ENCODE measurements at regions not wholly inside any gene's neighbourhood (a gene's known extent, or its start where the extent isn't known, plus 50 kb on each side); places are given as distances from the start of the nearest gene placed in this dataset.
A peak's percentile ranks its signal among the peaks of the same experiment; 100 is the strongest.

- peak; percentile 59 for ATAC-seq
- Histone ChIP-seq H3K36me3 (ENCODE audit: control insufficient read depth, insufficient read depth, low read length) (0 out of 3 replicates have a peak, but pooled peaks cover 2% of the 10 kb centered on the region), H3K9ac (ENCODE audit: insufficient read depth in 1 of 2, low read depth in 2 of 2, low read length in 2 of 2) (peak overlapping the region; percentile 79 to 89; a peak in 3 of 4 replicates), H3K4me2 (ENCODE audit: insufficient read depth, low read length) (peak overlapping the region; percentile 93), H4K20me1 (replicated peaks; ENCODE audit: control insufficient read depth, insufficient read depth, low read length) (no peaks in the 10 kb centered on the region), H3K9me1 (ENCODE audit: control insufficient read depth, insufficient read depth, low read length) (no peaks in the 10 kb centered on the region), H3K27ac (ENCODE audit: extremely low read depth, low read depth, low read length) (peak overlapping the region; percentile 25; the same call in 2 of the 3 replicates), H3K79me2 (ENCODE audit: control insufficient read depth, insufficient read depth, low read length) (peaks cover 41% of the 10 kb centered on the region), H3K27me3 (ENCODE audit: control insufficient read depth in 2 of 2, insufficient read depth in 2 of 2, low read length in 2 of 2) (no peaks in the 10 kb centered on the region), H2AFZ (ENCODE audit: low read depth, low read length) (no peak overlapping the region), H3K4me3 (peak overlapping the region; percentile 63), H3K9me3 (replicated peaks; ENCODE audit: control insufficient read depth, insufficient read depth, low read depth, low read length) (peaks cover 3% of the 10 kb centered on the region; the same call in 1 of the 2 replicates), H3K4me1 (replicated peaks in 1 of 2; ENCODE audit: control insufficient read depth in 2 of 2, insufficient read depth in 2 of 2, low read length in 2 of 2) (peaks cover 7 to 11% of the 10 kb centered on the region in 2 experiments; a peak in 4 of 5 replicates)
- peak in 3 of 4 experiments; percentile 15 to 56 (median 51) for DNase-seq (ENCODE audit: extremely low read depth in 1 of 4, low spot score in 3 of 4)
- in situ Hi-C loops (cut with MboI) (no loop called here), intact Hi-C loops (cut with micrococcal nuclease) (no loop called here)
- ChIA-PET CTCF (ENCODE audit: low intra/inter-chr PET ratio) (no interaction called here), POLR2A (interaction anchor here (0.5 to 1.2 kb wide), 2 partner anchors 12 to 244 kb away, joined by 3 read pairs; no protein-coding TSS in a partner anchor)
- BruUV-seq (replicated peaks), result no TSS peak
- FAIRE-seq, result peak; percentile 35
- WGBS (ENCODE audit: insufficient coverage, low coverage, missing lambda C conversion rate), result 19% methylated on average over 10 of the region's 12 CpGs
- peak; percentile 25 for TF ChIP-seq TAF1 (IDR thresholded peaks at IDR 0.05; ENCODE audit: control insufficient read depth, extremely low read depth, insufficient read depth, low read length, severe bottlenecking)
- no peak for TF ChIP-seq PYGO2 (tag; IDR thresholded peaks at IDR 0.05)
- TF ChIP-seq ZNF57 (CRISPR knock-in tag; IDR thresholded peaks at IDR 0.05), result no peak
- peak in 1 of 2 experiments; percentile 37; a peak in 1 of 4 replicates for TF ChIP-seq SIN3A (IDR thresholded peaks at IDR 0.05; ENCODE audit: borderline replicate concordance in 2 of 2, control insufficient read depth in 1 of 2, low read depth in 2 of 2, low read length in 2 of 2)
- no peak for TF ChIP-seq ZNF740 (CRISPR knock-in tag; IDR thresholded peaks at IDR 0.05)
- no peak for TF ChIP-seq ZNF740 (tag; IDR thresholded peaks at IDR 0.05)
- no peak for TF ChIP-seq RBBP5 (IDR thresholded peaks at IDR 0.05; ENCODE audit: borderline replicate concordance, insufficient read depth, low read length, poor library complexity, severe bottlenecking)
- no peak for TF ChIP-seq SMARCE1 (IDR thresholded peaks at IDR 0.05)
- TF ChIP-seq MNT (conservative IDR thresholded peaks at IDR 0.05), result 0 out of 4 replicates have a peak, but pooled peaks of 1 of the 2 experiments have one; percentile 13
- no peak for TF ChIP-seq CHD2 (IDR thresholded peaks at IDR 0.05; ENCODE audit: low read depth, low read length)
- TF ChIP-seq SAP30 (IDR thresholded peaks at IDR 0.05; ENCODE audit: borderline replicate concordance, insufficient read depth, low read depth, low read length, poor library complexity, severe bottlenecking), result no peak
- TF ChIP-seq ZNF316 (IDR thresholded peaks at IDR 0.05), result peak; percentile 36
- TF ChIP-seq E2F4 (CRISPR knock-in tag; IDR thresholded peaks at IDR 0.05; ENCODE audit: low read depth), result no peak
- peak in 1 of 2 experiments; percentile 4 for TF ChIP-seq E2F6 (IDR thresholded peaks at IDR 0.05; ENCODE audit: borderline replicate concordance in 1 of 2, extremely low read depth in 1 of 2, insufficient read depth in 1 of 2, insufficient read length in 1 of 2, low read depth in 1 of 2, low read length in 1 of 2, poor library complexity in 1 of 2, severe bottlenecking in 1 of 2)
- peak; percentile 21; the same call in 1 of the 2 replicates for TF ChIP-seq C11orf30 (IDR thresholded peaks at IDR 0.05; ENCODE audit: low read depth)
These were observed 86.4 kb upstream of the ARRDC4 start for GRCh38 chr15:97874139-97874538.

All from K562 (cell line).